Liver (tissue), 8 donors: ENCODE measurements at regions not wholly inside any gene's neighbourhood (a gene's known extent, or its start where the extent isn't known, plus 50 kb on each side); places are given as distances from the start of the nearest gene placed in this dataset.

Experiments
- DNase-seq: peaks from one replicate; pipeline ENCODE4 v3.0.0-alpha.2; 2017; ENCODE audit warnings: low spot score
- H3K27ac ChIP-seq, 2 donors: one replicate each; pipeline ENCODE4 v1.7.0; 2013; ENCODE audit warnings: inconsistent platforms in 2 of 2, low read length in 2 of 2, control low read depth in 1 of 2, low read depth in 1 of 2, mild to moderate bottlenecking in 1 of 2
- H3K27me3 ChIP-seq, 4 donors: one replicate each; pipeline versions ENCODE4 v1.6.1 to v1.7.0; 2013; ENCODE audit warnings: low read length in 3 of 4, inconsistent platforms in 1 of 4, mild to moderate bottlenecking in 1 of 4, moderate library complexity in 1 of 4; ENCODE audit not compliant: control insufficient read depth in 4 of 4, insufficient read depth in 4 of 4
- H3K36me3 ChIP-seq, 4 donors: one replicate each; pipeline versions ENCODE4 v1.6.1 to v1.7.0; 2013; ENCODE audit warnings: low read length in 3 of 4, mild to moderate bottlenecking in 3 of 4, low read depth in 1 of 4, moderate library complexity in 1 of 4; ENCODE audit not compliant: control insufficient read depth in 4 of 4, insufficient read depth in 3 of 4
- H3K4me1 ChIP-seq, 4 donors: one replicate each; pipeline versions ENCODE4 v1.6.1 to v1.7.0; 2013; ENCODE audit warnings: low read length in 3 of 4, mild to moderate bottlenecking in 3 of 4, moderate library complexity in 1 of 4; ENCODE audit not compliant: control insufficient read depth in 4 of 4, insufficient read depth in 4 of 4
- H3K4me3 ChIP-seq, 3 donors: one replicate each; pipeline versions ENCODE4 v1.6.1 to v1.7.0; 2013; ENCODE audit warnings: low read length in 3 of 3, control low read depth in 1 of 3, low read depth in 1 of 3, mild to moderate bottlenecking in 1 of 3
- H3K9ac ChIP-seq, 2 donors: one replicate each; pipeline ENCODE4 v1.7.0; 2013; ENCODE audit warnings: low read length in 2 of 2, mild to moderate bottlenecking in 2 of 2, moderate library complexity in 2 of 2, control low read depth in 1 of 2, low read depth in 1 of 2
- H3K9me3 ChIP-seq, 4 donors: one replicate each; pipeline versions ENCODE4 v1.6.1 to v1.7.0; 2013; ENCODE audit warnings: low read length in 3 of 4; ENCODE audit not compliant: control insufficient read depth in 4 of 4
- EGR1 ChIP-seq, 2 donors: IDR thresholded peaks; 2 replicates each; pipeline ENCODE4 v1.6.1; 2016 to 2018; ENCODE audit warnings: antibody characterized with exemption in 2 of 2, low read depth in 2 of 2
- FOXA1 ChIP-seq: IDR thresholded peaks from 2 replicates; pipeline ENCODE4 v1.6.1; 2016; ENCODE audit warnings: antibody characterized with exemption
- FOXA2 ChIP-seq: IDR thresholded peaks from 2 replicates; pipeline ENCODE4 v1.6.1; 2016; ENCODE audit warnings: antibody characterized with exemption
- HNF4A ChIP-seq, 2 donors: conservative IDR thresholded peaks; 2 replicates each; pipeline ENCODE4 v1.6.1; 2016; ENCODE audit warnings: antibody characterized with exemption in 2 of 2, mild to moderate bottlenecking in 2 of 2
- HNF4G ChIP-seq: IDR thresholded peaks from 2 replicates; pipeline ENCODE4 v1.6.1; 2016; ENCODE audit warnings: antibody characterized with exemption
- JUND ChIP-seq, 2 donors: IDR thresholded peaks; 2 replicates each; pipeline ENCODE4 v1.6.1; 2016; ENCODE audit warnings: antibody characterized with exemption in 2 of 2
- NR2F2 ChIP-seq: IDR thresholded peaks from 2 replicates; pipeline ENCODE4 v1.6.1; 2016; ENCODE audit warnings: antibody characterized with exemption
- RAD21 ChIP-seq, 2 donors: IDR thresholded peaks; 2 replicates each; pipeline ENCODE4 v1.6.1; 2016; ENCODE audit warnings: antibody characterized with exemption in 2 of 2, mild to moderate bottlenecking in 2 of 2
- RXRA ChIP-seq, 2 donors: IDR thresholded peaks; 2 replicates each; pipeline ENCODE4 v1.6.1; 2017 to 2018; ENCODE audit warnings: antibody characterized with exemption in 2 of 2, mild to moderate bottlenecking in 1 of 2
- SP1 ChIP-seq: IDR thresholded peaks from 2 replicates; pipeline ENCODE4 v1.6.1; 2018; ENCODE audit warnings: antibody characterized with exemption, mild to moderate bottlenecking
- TAF1 ChIP-seq: conservative IDR thresholded peaks from 2 replicates; pipeline ENCODE4 v1.6.1; 2016; ENCODE audit warnings: antibody characterized with exemption, mild to moderate bottlenecking
- YY1 ChIP-seq: IDR thresholded peaks from 2 replicates; pipeline ENCODE4 v1.6.1; 2016; ENCODE audit warnings: antibody characterized with exemption, mild to moderate bottlenecking
- WGBS: extraction: QIAGEN DNeasy Blood & Tissue Kit; methylation state at CpG from one replicate; pipeline ENCODE4 v1.1.7; 2013; 5-methylcytosine and 5-hydroxymethylcytosine counted together
- TF ChIP-seq, protein P1 (sequence below): fragments of 150-350 bp; IDR thresholded peaks from 2 replicates; pipeline ENCODE4 v1.5.1; 2017; ENCODE audit warnings: improper control_type of control experiment, low read depth, low read length; ENCODE audit not compliant: missing input control
- TF ChIP-seq, protein P2 (sequence below): IDR thresholded peaks from 2 replicates; pipeline ENCODE4 v1.6.1; 2016; ENCODE audit warnings: antibody characterized with exemption
- TF ChIP-seq, protein P3 (sequence below): IDR thresholded peaks from 2 replicates; pipeline ENCODE4 v1.6.1; 2016; ENCODE audit warnings: antibody characterized with exemption
- TF ChIP-seq, protein P4 (sequence below): IDR thresholded peaks from 2 replicates; pipeline ENCODE4 v1.6.1; 2016; ENCODE audit warnings: antibody characterized with exemption
- TF ChIP-seq, protein P5 (sequence below): IDR thresholded peaks from 2 replicates; pipeline ENCODE4 v1.6.1; 2016; ENCODE audit warnings: antibody characterized with exemption, mild to moderate bottlenecking
- donor health status: healthy.
- donor health status: healthy.
- donor health status: healthy.
- donor health status: healthy.
- donor health status: healthy.

DNA sequence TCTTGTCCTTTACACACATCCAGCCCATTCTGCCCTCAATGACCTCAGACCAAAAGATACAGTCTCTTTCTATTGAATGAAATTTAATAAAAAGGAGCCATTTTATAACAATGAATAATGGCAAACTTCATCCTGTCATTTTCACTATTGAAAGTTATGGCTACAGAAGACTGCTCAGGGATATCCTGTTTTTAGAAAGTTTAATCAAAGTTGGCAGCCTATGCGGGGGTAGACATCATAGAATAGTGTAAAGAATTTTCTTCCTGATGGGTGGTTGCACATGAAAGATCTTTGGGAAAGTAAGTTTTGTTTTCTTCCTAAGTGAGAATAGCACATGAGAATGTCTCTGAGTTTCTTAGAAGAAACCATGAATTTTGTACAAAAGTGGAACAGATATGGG, 670.4 kb upstream of the CDH6 start:
- Histone ChIP-seq H3K4me1 (no peaks in the 10 kb centered on the region), H3K4me3 (no peak overlapping the region), H3K27me3 (no peaks in the 10 kb centered on the region), H3K9me3 (no peaks in the 10 kb centered on the region), H3K36me3 (no peaks in the 10 kb centered on the region), H3K9ac (no peak overlapping the region), H3K27ac (no peak overlapping the region)
- DNase-seq = no peak
- 84% methylated on average over 1 of the region's 1 CpG for WGBS
- TF ChIP-seq EGR1 (IDR thresholded peaks at IDR 0.05; ENCODE audit: low read depth in 2 of 2) (no peak), HNF4A (conservative IDR thresholded peaks at IDR 0.05) (no peak), SP1 (no peak), YY1 (no peak)
- TF ChIP-seq, protein P1, sequence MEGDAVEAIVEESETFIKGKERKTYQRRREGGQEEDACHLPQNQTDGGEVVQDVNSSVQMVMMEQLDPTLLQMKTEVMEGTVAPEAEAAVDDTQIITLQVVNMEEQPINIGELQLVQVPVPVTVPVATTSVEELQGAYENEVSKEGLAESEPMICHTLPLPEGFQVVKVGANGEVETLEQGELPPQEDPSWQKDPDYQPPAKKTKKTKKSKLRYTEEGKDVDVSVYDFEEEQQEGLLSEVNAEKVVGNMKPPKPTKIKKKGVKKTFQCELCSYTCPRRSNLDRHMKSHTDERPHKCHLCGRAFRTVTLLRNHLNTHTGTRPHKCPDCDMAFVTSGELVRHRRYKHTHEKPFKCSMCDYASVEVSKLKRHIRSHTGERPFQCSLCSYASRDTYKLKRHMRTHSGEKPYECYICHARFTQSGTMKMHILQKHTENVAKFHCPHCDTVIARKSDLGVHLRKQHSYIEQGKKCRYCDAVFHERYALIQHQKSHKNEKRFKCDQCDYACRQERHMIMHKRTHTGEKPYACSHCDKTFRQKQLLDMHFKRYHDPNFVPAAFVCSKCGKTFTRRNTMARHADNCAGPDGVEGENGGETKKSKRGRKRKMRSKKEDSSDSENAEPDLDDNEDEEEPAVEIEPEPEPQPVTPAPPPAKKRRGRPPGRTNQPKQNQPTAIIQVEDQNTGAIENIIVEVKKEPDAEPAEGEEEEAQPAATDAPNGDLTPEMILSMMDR = no peak

DNA sequence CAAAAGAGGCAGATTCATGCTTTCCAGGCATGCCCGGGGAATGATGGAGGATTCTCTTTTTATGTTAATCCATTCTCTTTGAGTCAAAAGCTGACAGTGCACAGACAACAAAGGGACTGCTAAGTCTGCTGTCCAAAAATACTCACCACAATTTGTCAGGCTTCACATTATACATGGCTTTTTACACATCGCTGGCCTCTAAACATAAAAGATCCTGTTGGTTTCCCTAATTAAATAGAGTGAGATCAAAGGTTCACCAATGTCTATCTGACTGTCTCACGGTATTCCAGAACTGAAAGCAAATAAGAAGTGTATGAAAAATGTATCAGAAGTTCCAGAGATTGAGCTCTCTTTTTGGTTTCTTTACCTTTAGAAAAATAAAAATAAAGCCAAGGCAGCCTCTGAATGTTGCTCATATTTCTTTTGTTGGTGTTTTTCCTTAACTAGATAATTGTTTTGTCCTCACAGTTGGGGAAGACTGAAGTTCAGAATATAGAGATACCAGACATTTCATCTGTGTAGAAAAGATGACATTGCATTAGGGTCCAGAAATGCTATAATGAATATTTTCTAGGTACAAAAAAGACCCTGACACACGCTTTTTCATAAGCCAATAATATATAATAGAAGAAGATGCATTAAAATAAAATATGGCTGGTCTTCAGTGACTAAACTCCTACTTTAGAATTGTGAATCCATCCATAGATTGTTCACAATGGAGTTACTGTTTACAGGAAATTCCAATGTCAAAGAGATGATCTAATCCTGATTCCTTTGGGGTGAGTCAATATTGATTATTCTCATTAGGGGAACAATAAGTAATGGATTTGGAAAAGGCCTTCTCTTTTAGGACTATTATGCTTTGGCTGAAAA, 688.2 kb upstream of the CDH6 start:
- no peak overlapping the region for H3K27ac ChIP-seq
- H3K9me3 ChIP-seq = no peaks in the 10 kb centered on the region
- peaks cover 0 to 12% (median 7%) of the 10 kb centered on the region in 4 donors for H3K4me1 ChIP-seq
- no peak for DNase-seq
- H3K27me3 ChIP-seq = no peaks in the 10 kb centered on the region
- H3K4me3 ChIP-seq = no peak overlapping the region
- H3K9ac ChIP-seq = no peak overlapping the region
- 53% methylated on average over 4 of the region's 4 CpGs for WGBS
- no peaks in the 10 kb centered on the region for H3K36me3 ChIP-seq
- TF ChIP-seq JUND (IDR thresholded peaks at IDR 0.05) (no peak), RAD21 (IDR thresholded peaks at IDR 0.05) (no peak), TAF1 (no peak), EGR1 (IDR thresholded peaks at IDR 0.05; ENCODE audit: low read depth in 2 of 2) (no peak), SP1 (no peak), HNF4A (conservative IDR thresholded peaks at IDR 0.05) (no peak), FOXA2 (no peak), RXRA (IDR thresholded peaks at IDR 0.05) (no peak), HNF4G (no peak), FOXA1 (no peak), YY1 (no peak), NR2F2 (no peak)
- TF ChIP-seq, protein P2, sequence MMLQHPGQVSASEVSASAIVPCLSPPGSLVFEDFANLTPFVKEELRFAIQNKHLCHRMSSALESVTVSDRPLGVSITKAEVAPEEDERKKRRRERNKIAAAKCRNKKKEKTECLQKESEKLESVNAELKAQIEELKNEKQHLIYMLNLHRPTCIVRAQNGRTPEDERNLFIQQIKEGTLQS = no peak
- TF ChIP-seq, protein P3, sequence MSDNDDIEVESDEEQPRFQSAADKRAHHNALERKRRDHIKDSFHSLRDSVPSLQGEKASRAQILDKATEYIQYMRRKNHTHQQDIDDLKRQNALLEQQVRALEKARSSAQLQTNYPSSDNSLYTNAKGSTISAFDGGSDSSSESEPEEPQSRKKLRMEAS = no peak
- TF ChIP-seq, protein P4, sequence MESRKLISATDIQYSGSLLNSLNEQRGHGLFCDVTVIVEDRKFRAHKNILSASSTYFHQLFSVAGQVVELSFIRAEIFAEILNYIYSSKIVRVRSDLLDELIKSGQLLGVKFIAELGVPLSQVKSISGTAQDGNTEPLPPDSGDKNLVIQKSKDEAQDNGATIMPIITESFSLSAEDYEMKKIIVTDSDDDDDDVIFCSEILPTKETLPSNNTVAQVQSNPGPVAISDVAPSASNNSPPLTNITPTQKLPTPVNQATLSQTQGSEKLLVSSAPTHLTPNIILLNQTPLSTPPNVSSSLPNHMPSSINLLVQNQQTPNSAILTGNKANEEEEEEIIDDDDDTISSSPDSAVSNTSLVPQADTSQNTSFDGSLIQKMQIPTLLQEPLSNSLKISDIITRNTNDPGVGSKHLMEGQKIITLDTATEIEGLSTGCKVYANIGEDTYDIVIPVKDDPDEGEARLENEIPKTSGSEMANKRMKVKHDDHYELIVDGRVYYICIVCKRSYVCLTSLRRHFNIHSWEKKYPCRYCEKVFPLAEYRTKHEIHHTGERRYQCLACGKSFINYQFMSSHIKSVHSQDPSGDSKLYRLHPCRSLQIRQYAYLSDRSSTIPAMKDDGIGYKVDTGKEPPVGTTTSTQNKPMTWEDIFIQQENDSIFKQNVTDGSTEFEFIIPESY = no peak
- TF ChIP-seq, protein P1 = no peak
- TF ChIP-seq, protein P5, sequence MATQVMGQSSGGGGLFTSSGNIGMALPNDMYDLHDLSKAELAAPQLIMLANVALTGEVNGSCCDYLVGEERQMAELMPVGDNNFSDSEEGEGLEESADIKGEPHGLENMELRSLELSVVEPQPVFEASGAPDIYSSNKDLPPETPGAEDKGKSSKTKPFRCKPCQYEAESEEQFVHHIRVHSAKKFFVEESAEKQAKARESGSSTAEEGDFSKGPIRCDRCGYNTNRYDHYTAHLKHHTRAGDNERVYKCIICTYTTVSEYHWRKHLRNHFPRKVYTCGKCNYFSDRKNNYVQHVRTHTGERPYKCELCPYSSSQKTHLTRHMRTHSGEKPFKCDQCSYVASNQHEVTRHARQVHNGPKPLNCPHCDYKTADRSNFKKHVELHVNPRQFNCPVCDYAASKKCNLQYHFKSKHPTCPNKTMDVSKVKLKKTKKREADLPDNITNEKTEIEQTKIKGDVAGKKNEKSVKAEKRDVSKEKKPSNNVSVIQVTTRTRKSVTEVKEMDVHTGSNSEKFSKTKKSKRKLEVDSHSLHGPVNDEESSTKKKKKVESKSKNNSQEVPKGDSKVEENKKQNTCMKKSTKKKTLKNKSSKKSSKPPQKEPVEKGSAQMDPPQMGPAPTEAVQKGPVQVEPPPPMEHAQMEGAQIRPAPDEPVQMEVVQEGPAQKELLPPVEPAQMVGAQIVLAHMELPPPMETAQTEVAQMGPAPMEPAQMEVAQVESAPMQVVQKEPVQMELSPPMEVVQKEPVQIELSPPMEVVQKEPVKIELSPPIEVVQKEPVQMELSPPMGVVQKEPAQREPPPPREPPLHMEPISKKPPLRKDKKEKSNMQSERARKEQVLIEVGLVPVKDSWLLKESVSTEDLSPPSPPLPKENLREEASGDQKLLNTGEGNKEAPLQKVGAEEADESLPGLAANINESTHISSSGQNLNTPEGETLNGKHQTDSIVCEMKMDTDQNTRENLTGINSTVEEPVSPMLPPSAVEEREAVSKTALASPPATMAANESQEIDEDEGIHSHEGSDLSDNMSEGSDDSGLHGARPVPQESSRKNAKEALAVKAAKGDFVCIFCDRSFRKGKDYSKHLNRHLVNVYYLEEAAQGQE = no peak
